GM12892 (cell line): ENCODE measurements at regions not wholly inside any gene's neighbourhood (a gene's known extent, or its start where the extent isn't known, plus 50 kb on each side); places are given as distances from the start of the nearest gene placed in this dataset.

Source experiments
- POLR2A ChIP-seq: IDR thresholded peaks from 2 replicates; pipeline ENCODE4 v1.6.1; 2011; ENCODE audit warnings: low read depth, low read length, control low read depth
- POLR2AphosphoS5 ChIP-seq: IDR thresholded peaks from 2 replicates; pipeline ENCODE4 v1.6.1; 2011; ENCODE audit warnings: low read depth, low read length, control low read depth
- TAF1 ChIP-seq: IDR thresholded peaks from 2 replicates; pipeline ENCODE4 v1.6.1; 2011; ENCODE audit warnings: low read depth, mild to moderate bottlenecking, control low read depth, low read length, borderline replicate concordance

- TF ChIP-seq POLR2A = no peak
- no peak for TF ChIP-seq POLR2AphosphoS5
- TF ChIP-seq TAF1 = no peak
These were observed 51.1 kb upstream of the HBS1L start for GRCh38 chr6:135105710-135106109.
